Skeletal muscle satellite cell (primary cell): ENCODE measurements at regions not wholly inside any gene's neighbourhood (a gene's known extent, or its start where the extent isn't known, plus 50 kb on each side); places are given as distances from the start of the nearest gene placed in this dataset.

ENCODE experiments used
- H3K27me3 ChIP-seq: 2 replicates; pipeline ENCODE4 v1.7.0; 2013; ENCODE audit warnings: low read length; ENCODE audit not compliant: control insufficient read depth, insufficient read depth
- H3K36me3 ChIP-seq: 2 replicates; pipeline ENCODE4 v1.7.0; 2013; ENCODE audit warnings: mild to moderate bottlenecking, control low read depth, low read length; ENCODE audit not compliant: insufficient read depth
- H3K4me1 ChIP-seq: 2 replicates; pipeline ENCODE4 v1.7.0; 2013; ENCODE audit warnings: low read length; ENCODE audit not compliant: control insufficient read depth, insufficient read depth
- H3K4me2 ChIP-seq: 2 replicates; pipeline ENCODE4 v1.7.0; 2013; ENCODE audit warnings: mild to moderate bottlenecking, low read length
- H3K4me3 ChIP-seq: 2 replicates; pipeline ENCODE4 v1.7.0; 2013; ENCODE audit warnings: low read length
- H3K9ac ChIP-seq: 2 replicates; pipeline ENCODE4 v1.7.0; 2013; ENCODE audit warnings: mild to moderate bottlenecking, low read depth, low read length, moderate library complexity
- H3K9me3 ChIP-seq: replicated peaks from 2 replicates; pipeline ENCODE4 v1.7.0; 2013; ENCODE audit warnings: mild to moderate bottlenecking, control low read depth, low read length

GRCh38 chr12:124183172-124183571 lies 111.7 kb upstream of the RFLNA start:
- H3K36me3 ChIP-seq, result no peaks in the 10 kb centered on the region
- no peaks in the 10 kb centered on the region for H3K4me1 ChIP-seq
- no peak overlapping the region for H3K4me3 ChIP-seq
- peaks cover 2% of the 10 kb centered on the region for H3K27me3 ChIP-seq
- H3K9me3 ChIP-seq, result no peaks in the 10 kb centered on the region
- no peak overlapping the region for H3K9ac ChIP-seq
- H3K4me2 ChIP-seq, result no peak overlapping the region

GRCh38 chr12:124184456-124184855 lies 110.4 kb upstream of the RFLNA start:
- H3K9ac ChIP-seq, result no peak overlapping the region
- H3K4me3 ChIP-seq, result no peak overlapping the region
- no peak overlapping the region for H3K4me2 ChIP-seq
- H3K4me1 ChIP-seq, result peaks cover 9% of the 10 kb centered on the region
- no peaks in the 10 kb centered on the region for H3K36me3 ChIP-seq
- no peaks in the 10 kb centered on the region for H3K9me3 ChIP-seq
- peaks cover 2% of the 10 kb centered on the region for H3K27me3 ChIP-seq

GRCh38 chr12:124185971-124186686 lies 108.8 kb upstream of the RFLNA start:
- H3K27me3 ChIP-seq, result no peaks in the 10 kb centered on the region
- H3K9me3 ChIP-seq, result no peaks in the 10 kb centered on the region
- H3K4me2 ChIP-seq, result no peak overlapping the region
- H3K4me1 ChIP-seq, result peaks cover 9% of the 10 kb centered on the region
- no peak overlapping the region for H3K9ac ChIP-seq
- H3K4me3 ChIP-seq, result no peak overlapping the region
- no peaks in the 10 kb centered on the region for H3K36me3 ChIP-seq

- no peak overlapping the region for H3K9ac ChIP-seq
- H3K4me2 ChIP-seq, result no peak overlapping the region
- H3K27me3 ChIP-seq, result no peaks in the 10 kb centered on the region
- H3K9me3 ChIP-seq, result no peaks in the 10 kb centered on the region
- H3K4me3 ChIP-seq, result no peak overlapping the region
- no peaks in the 10 kb centered on the region for H3K36me3 ChIP-seq
- H3K4me1 ChIP-seq, result peaks cover 9% of the 10 kb centered on the region
Observed at GRCh38 chr12:124188084-124188483, 106.8 kb upstream of the RFLNA start.

GRCh38 chr12:124188561-124189405 lies 106.1 kb upstream of the RFLNA start:
- H3K27me3 ChIP-seq, result no peaks in the 10 kb centered on the region
- H3K9ac ChIP-seq, result no peak overlapping the region
- no peak overlapping the region for H3K4me2 ChIP-seq
- no peaks in the 10 kb centered on the region for H3K9me3 ChIP-seq
- H3K4me3 ChIP-seq, result no peak overlapping the region
- peaks cover 9% of the 10 kb centered on the region for H3K4me1 ChIP-seq
- no peaks in the 10 kb centered on the region for H3K36me3 ChIP-seq

GRCh38 chr12:124190312-124191023 lies 104.4 kb upstream of the RFLNA start:
- H3K4me2 ChIP-seq, result no peak overlapping the region
- H3K4me3 ChIP-seq, result no peak overlapping the region
- no peaks in the 10 kb centered on the region for H3K36me3 ChIP-seq
- H3K9me3 ChIP-seq, result no peaks in the 10 kb centered on the region
- peaks cover 9% of the 10 kb centered on the region for H3K4me1 ChIP-seq
- no peaks in the 10 kb centered on the region for H3K27me3 ChIP-seq
- no peak overlapping the region for H3K9ac ChIP-seq

GRCh38 chr12:124191024-124191359 lies 103.9 kb upstream of the RFLNA start:
- no peaks in the 10 kb centered on the region for H3K9me3 ChIP-seq
- no peaks in the 10 kb centered on the region for H3K27me3 ChIP-seq
- no peaks in the 10 kb centered on the region for H3K36me3 ChIP-seq
- no peak overlapping the region for H3K9ac ChIP-seq
- H3K4me3 ChIP-seq, result no peak overlapping the region
- H3K4me2 ChIP-seq, result no peak overlapping the region
- H3K4me1 ChIP-seq, result peaks cover 9% of the 10 kb centered on the region

- Histone ChIP-seq H3K27me3 (no peaks in the 10 kb centered on the region), H3K36me3 (no peaks in the 10 kb centered on the region), H3K4me3 (no peak overlapping the region), H3K9me3 (no peaks in the 10 kb centered on the region), H3K9ac (no peak overlapping the region), H3K4me2 (no peak overlapping the region), H3K4me1 (peaks cover 9% of the 10 kb centered on the region)
Observed at GRCh38 chr12:124191966-124192365, 102.9 kb upstream of the RFLNA start.

- Histone ChIP-seq H3K4me2 (no peak overlapping the region), H3K9me3 (no peaks in the 10 kb centered on the region), H3K27me3 (no peaks in the 10 kb centered on the region), H3K36me3 (no peaks in the 10 kb centered on the region), H3K9ac (no peak overlapping the region), H3K4me3 (no peak overlapping the region), H3K4me1 (no peaks in the 10 kb centered on the region)
Observed at GRCh38 chr12:124194264-124194892, 100.5 kb upstream of the RFLNA start.

- H3K9me3 ChIP-seq, result no peaks in the 10 kb centered on the region
- H3K27me3 ChIP-seq, result no peaks in the 10 kb centered on the region
- no peaks in the 10 kb centered on the region for H3K4me1 ChIP-seq
Observed at GRCh38 chr12:124194893-124195566, 99.9 kb upstream of the RFLNA start.

GRCh38 chr12:124195567-124195942 lies 99.3 kb upstream of the RFLNA start:
- no peaks in the 10 kb centered on the region for H3K4me1 ChIP-seq
- no peak overlapping the region for H3K4me3 ChIP-seq
- no peaks in the 10 kb centered on the region for H3K27me3 ChIP-seq
- no peak overlapping the region for H3K9ac ChIP-seq
- H3K36me3 ChIP-seq, result no peaks in the 10 kb centered on the region
- no peaks in the 10 kb centered on the region for H3K9me3 ChIP-seq
- H3K4me2 ChIP-seq, result no peak overlapping the region

More at GRCh38 chr12:124194893-124195566, 99.9 kb upstream of the RFLNA start:
- Histone ChIP-seq H3K9ac (no peak overlapping the region), H3K4me3 (no peak overlapping the region), H3K36me3 (no peaks in the 10 kb centered on the region), H3K4me2 (no peak overlapping the region)
